Fibroblast of peridontal ligament (primary cell): ENCODE measurements at regions not wholly inside any gene's neighbourhood (a gene's known extent, or its start where the extent isn't known, plus 50 kb on each side); places are given as distances from the start of the nearest gene placed in this dataset.

ENCODE experiments used
- DNase-seq: peaks from one replicate; pipeline ENCODE4 v3.0.0-alpha.2; 2010; ENCODE audit errors: extremely low read depth

- no peak for DNase-seq
These were observed 181.6 kb upstream of the HDAC9 start for GRCh38 chr7:18313965-18314364.

GRCh38 chr7:18315241-18315640 lies 180.3 kb upstream of the HDAC9 start:
- no peak for DNase-seq

GRCh38 chr7:18317941-18318340 lies 177.6 kb upstream of the HDAC9 start:
- no peak for DNase-seq

DNA sequence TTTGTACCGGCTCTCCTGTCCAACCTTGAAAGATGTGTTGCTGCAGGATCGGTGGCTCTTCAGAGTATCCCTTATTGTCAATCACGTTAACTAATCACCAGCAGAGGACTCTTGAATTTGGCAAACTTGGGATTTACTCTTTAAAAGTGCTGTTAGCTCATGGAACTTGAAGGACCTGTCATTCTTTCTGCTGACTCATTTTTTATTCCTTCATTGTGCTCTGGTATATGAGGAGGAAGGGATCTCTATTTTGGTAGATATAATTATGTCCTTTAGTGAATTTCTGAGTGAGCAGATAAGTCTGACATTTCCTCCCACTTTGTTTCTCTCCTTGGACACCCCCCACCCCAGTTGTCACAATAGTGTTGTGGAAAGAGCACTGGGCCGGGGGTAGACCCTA lies 175.1 kb upstream of the HDAC9 start:
- no peak for DNase-seq

GRCh38 chr7:18320971-18321567 lies 174.5 kb upstream of the HDAC9 start:
- DNase-seq, result peak; percentile 70

DNA sequence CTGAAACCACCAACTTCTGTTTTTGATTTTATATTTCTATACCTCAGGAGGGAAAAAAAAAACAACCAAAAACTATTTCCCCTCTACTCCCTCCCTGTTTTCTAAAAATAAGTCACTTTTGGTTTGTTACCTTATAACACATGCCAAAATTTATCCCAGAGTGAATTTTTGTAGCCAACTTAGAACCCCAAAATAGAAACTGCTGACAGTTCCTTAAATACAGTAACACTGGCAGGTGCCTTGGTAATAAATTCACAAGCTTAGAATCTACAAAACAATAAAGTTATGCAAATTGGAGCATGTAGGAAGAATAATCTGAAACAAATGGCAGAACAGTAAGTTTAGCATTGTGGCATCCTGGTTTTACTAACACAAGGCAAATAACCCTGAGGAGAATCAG lies 165.0 kb upstream of the HDAC9 start:
- DNase-seq, result no peak

GRCh38 chr7:18336626-18337025 lies 158.9 kb upstream of the HDAC9 start:
- no peak for DNase-seq

DNA sequence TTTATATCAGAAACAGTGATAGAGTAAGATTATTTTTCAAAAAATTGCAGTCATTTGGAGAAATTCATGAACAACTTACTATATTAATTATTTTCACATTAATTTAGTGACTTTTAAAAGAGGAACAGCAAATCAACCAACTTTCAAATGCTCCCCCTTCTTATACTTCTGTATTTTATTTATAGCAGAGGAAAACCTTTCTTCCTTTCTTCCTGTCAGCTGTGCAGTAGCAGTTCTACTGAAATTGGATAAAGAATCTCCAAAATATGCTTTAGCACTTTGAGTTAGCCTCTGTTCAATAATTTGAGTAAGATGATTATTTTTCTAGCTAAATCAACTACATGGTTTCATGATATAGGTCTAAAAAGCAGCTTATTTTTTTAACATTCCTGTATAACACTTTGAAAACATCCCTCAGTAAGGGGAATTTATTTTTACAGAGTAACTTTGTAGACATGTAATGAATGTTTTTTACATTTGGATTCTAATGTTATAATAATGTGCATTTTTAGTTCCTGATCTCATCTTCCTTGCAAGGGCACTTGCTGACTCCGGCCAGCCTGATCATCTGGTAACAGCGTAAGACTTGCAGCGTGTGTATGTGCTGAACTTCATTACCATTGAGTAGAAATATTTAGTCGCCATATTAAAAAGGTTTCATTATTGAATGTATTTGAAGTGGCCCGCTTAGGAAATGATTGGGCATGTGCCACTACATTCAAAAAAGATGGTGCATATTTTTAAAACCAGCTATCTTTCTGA lies 158.3 kb upstream of the HDAC9 start:
- no peak for DNase-seq

DNA sequence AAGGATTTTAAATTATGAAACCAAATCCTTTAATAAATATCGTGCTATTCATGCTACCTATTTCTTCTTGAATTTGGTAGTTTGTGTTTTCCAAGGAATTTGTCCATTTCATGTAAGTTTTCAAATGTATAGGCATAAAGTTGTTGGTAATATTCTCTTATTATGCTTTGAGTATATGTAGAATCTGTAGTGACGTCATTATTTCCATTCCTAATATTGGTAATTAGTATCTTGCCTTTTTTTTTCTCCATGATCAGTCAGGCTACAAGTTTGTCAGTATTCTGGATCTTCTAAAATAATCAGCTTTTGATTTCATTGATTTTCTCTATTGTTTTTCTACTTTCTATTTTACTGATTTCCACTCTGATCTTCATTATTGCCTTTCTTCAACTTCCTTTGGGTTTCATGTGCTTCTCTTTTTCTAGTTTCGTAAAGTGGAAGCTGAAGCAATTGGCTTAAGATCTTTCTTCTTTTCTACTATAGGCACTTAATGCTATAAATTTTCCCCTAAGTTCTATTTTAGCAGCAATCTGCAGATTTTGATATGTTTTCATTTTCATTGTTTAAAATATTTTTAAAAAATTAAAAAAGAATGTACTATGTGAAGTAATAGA lies 156.5 kb upstream of the HDAC9 start:
- DNase-seq, result no peak

DNA sequence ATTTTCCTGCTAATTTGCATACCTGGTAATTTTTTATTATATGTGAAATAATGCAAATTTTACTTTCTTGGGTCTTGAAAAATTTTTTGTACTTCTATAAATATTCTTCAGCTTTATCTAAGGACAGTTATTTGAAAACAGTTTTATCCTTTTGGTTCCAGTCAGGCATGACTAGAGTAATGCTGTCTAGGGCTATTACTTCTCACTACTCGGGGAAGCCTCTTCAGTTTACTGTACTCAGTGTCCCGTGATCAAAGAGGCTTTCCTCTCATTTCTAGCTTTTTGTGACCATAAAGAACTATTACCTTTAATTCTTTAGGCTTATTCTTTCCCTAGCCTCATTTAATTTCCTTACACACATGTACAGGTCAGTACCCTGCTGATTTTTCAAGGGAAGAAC lies 153.8 kb upstream of the HDAC9 start:
- no peak for DNase-seq

- DNase-seq, result no peak
These were observed 152.5 kb upstream of the HDAC9 start for GRCh38 chr7:18343047-18343446.

DNA sequence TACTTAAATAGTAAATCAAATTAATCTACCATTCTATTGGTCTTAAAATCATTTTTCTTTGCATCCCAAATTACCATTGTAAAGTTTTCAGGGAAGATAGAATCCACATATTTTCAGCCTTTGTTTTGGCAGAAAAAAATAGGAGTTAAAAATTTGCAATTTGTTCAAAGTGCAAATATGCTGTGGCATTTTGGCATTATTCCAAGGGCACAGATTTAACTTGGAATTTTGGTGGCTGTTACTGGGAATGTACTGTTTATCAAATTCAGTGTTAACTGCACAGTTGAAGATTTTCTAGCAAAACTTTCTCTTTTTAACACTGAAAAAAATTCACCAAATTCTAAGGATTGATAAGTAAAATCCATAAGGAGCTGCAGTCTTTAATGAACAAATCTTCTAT lies 151.0 kb upstream of the HDAC9 start:
- no peak for DNase-seq

- DNase-seq, result peak; percentile 68
These were observed 149.8 kb upstream of the HDAC9 start for GRCh38 chr7:18345641-18346234.

- DNase-seq, result no peak
These were observed 148.4 kb upstream of the HDAC9 start for GRCh38 chr7:18347170-18347569.

GRCh38 chr7:18350678-18351077 lies 144.9 kb upstream of the HDAC9 start:
- no peak for DNase-seq

GRCh38 chr7:18352339-18353255 lies 143.0 kb upstream of the HDAC9 start:
- peak; percentile 85 for DNase-seq

- DNase-seq, result peak; percentile 17
These were observed 142.2 kb upstream of the HDAC9 start for GRCh38 chr7:18353339-18353738.

DNA sequence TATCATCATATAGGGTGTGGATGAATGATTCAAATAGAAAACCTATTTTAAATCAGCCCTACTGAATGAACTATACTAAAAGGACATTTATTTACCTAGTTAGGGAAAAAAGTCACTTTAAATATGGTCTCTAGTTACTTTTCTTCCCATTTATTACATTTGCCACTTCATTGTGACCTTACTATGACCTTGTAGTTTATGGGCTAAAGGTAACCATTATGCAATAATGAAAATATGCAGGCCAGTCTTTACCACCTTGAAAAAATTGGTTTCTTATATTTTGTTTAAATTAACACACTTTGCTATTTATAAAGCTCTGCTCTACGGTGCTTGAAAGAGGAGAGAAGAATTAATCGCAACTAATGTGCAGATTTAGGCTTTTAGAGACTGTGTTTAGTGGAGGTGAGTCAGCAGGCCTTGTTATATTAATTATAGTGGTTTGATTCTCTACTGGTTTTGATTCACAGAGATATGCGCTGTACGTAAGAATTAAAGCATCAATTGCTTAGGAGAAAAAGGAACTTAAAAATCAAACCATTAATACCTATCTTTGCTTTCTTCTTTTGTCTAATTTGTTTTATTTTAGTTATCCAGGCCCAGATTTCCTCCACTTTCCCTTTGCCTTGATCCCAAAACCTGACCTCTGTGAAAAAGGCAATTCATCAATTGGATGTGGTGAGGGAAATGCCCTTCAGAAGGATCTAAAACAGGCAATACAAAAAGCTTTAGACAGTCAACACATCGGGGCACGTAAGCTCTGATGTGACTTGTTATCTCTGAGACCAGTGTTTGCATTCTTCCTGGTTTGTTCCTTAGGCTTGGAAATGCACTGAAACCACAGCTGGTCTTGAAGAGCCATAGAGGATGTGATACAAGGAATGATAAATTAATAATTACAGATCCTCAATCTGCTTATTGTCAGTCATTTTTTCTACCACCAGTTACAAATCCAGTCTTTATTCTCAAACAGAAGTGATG lies 141.2 kb upstream of the HDAC9 start:
- DNase-seq, result no peak

GRCh38 chr7:18356191-18356645 lies 139.3 kb upstream of the HDAC9 start:
- DNase-seq, result peak; percentile 77

DNA sequence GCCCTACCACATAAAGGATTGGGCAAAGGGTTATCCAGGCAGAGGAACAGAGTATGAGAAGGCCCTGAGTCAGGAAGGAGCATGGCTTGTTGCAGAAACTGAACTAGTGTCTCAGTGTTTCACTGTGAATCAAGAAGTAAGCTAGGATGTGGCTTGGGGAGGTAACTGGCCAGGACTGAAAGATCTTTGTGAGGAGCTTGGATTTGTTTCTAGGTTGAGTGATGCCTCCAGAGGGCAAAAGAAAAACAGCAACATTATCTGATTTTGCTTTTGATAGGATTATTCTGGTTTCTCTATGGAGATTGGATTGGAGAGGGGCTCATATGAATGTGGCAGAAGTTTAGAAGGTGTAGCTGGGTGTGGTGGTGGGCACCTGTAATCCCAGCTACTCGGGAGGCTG lies 137.9 kb upstream of the HDAC9 start:
- peak; percentile 27 for DNase-seq
